Liver (tissue), 8 donors: ENCODE measurements at regions not wholly inside any gene's neighbourhood (a gene's known extent, or its start where the extent isn't known, plus 50 kb on each side); places are given as distances from the start of the nearest gene placed in this dataset.

Experiments
- DNase-seq: peaks from one replicate; pipeline ENCODE4 v3.0.0-alpha.2; 2017; ENCODE audit warnings: low spot score
- H3K27ac ChIP-seq, 2 donors: one replicate each; pipeline ENCODE4 v1.7.0; 2013; ENCODE audit warnings: inconsistent platforms in 2 of 2, low read length in 2 of 2, control low read depth in 1 of 2, low read depth in 1 of 2, mild to moderate bottlenecking in 1 of 2
- H3K27me3 ChIP-seq, 4 donors: one replicate each; pipeline versions ENCODE4 v1.6.1 to v1.7.0; 2013; ENCODE audit warnings: low read length in 3 of 4, inconsistent platforms in 1 of 4, mild to moderate bottlenecking in 1 of 4, moderate library complexity in 1 of 4; ENCODE audit not compliant: control insufficient read depth in 4 of 4, insufficient read depth in 4 of 4
- H3K36me3 ChIP-seq, 4 donors: one replicate each; pipeline versions ENCODE4 v1.6.1 to v1.7.0; 2013; ENCODE audit warnings: low read length in 3 of 4, mild to moderate bottlenecking in 3 of 4, low read depth in 1 of 4, moderate library complexity in 1 of 4; ENCODE audit not compliant: control insufficient read depth in 4 of 4, insufficient read depth in 3 of 4
- H3K4me1 ChIP-seq, 4 donors: one replicate each; pipeline versions ENCODE4 v1.6.1 to v1.7.0; 2013; ENCODE audit warnings: low read length in 3 of 4, mild to moderate bottlenecking in 3 of 4, moderate library complexity in 1 of 4; ENCODE audit not compliant: control insufficient read depth in 4 of 4, insufficient read depth in 4 of 4
- H3K4me3 ChIP-seq, 3 donors: one replicate each; pipeline versions ENCODE4 v1.6.1 to v1.7.0; 2013; ENCODE audit warnings: low read length in 3 of 3, control low read depth in 1 of 3, low read depth in 1 of 3, mild to moderate bottlenecking in 1 of 3
- H3K9ac ChIP-seq, 2 donors: one replicate each; pipeline ENCODE4 v1.7.0; 2013; ENCODE audit warnings: low read length in 2 of 2, mild to moderate bottlenecking in 2 of 2, moderate library complexity in 2 of 2, control low read depth in 1 of 2, low read depth in 1 of 2
- H3K9me3 ChIP-seq, 4 donors: one replicate each; pipeline versions ENCODE4 v1.6.1 to v1.7.0; 2013; ENCODE audit warnings: low read length in 3 of 4; ENCODE audit not compliant: control insufficient read depth in 4 of 4
- ATF3 ChIP-seq: IDR thresholded peaks from 2 replicates; pipeline ENCODE4 v1.6.1; 2016; ENCODE audit warnings: antibody characterized with exemption
- CTCF ChIP-seq: fragments of 150-350 bp; IDR thresholded peaks from 2 replicates; pipeline ENCODE4 v1.5.1; 2017; ENCODE audit warnings: improper control_type of control experiment, low read depth, low read length; ENCODE audit not compliant: missing input control
- EGR1 ChIP-seq, 2 donors: IDR thresholded peaks; 2 replicates each; pipeline ENCODE4 v1.6.1; 2016 to 2018; ENCODE audit warnings: antibody characterized with exemption in 2 of 2, low read depth in 2 of 2
- FOXA1 ChIP-seq: IDR thresholded peaks from 2 replicates; pipeline ENCODE4 v1.6.1; 2016; ENCODE audit warnings: antibody characterized with exemption
- FOXA2 ChIP-seq: IDR thresholded peaks from 2 replicates; pipeline ENCODE4 v1.6.1; 2016; ENCODE audit warnings: antibody characterized with exemption
- GABPA ChIP-seq, 2 donors: IDR thresholded peaks in 1 of 2; conservative IDR thresholded peaks in 1 of 2; 2 replicates each; pipeline ENCODE4 v1.6.1; 2016; ENCODE audit warnings: antibody characterized with exemption in 2 of 2, mild to moderate bottlenecking in 1 of 2, moderate library complexity in 1 of 2
- HNF4A ChIP-seq, 2 donors: conservative IDR thresholded peaks; 2 replicates each; pipeline ENCODE4 v1.6.1; 2016; ENCODE audit warnings: antibody characterized with exemption in 2 of 2, mild to moderate bottlenecking in 2 of 2
- HNF4G ChIP-seq: IDR thresholded peaks from 2 replicates; pipeline ENCODE4 v1.6.1; 2016; ENCODE audit warnings: antibody characterized with exemption
- JUND ChIP-seq, 2 donors: IDR thresholded peaks; 2 replicates each; pipeline ENCODE4 v1.6.1; 2016; ENCODE audit warnings: antibody characterized with exemption in 2 of 2
- MAX ChIP-seq: IDR thresholded peaks from 2 replicates; pipeline ENCODE4 v1.6.1; 2016; ENCODE audit warnings: antibody characterized with exemption
- NR2F2 ChIP-seq: IDR thresholded peaks from 2 replicates; pipeline ENCODE4 v1.6.1; 2016; ENCODE audit warnings: antibody characterized with exemption
- RAD21 ChIP-seq, 2 donors: IDR thresholded peaks; 2 replicates each; pipeline ENCODE4 v1.6.1; 2016; ENCODE audit warnings: antibody characterized with exemption in 2 of 2, mild to moderate bottlenecking in 2 of 2
- RXRA ChIP-seq, 2 donors: IDR thresholded peaks; 2 replicates each; pipeline ENCODE4 v1.6.1; 2017 to 2018; ENCODE audit warnings: antibody characterized with exemption in 2 of 2, mild to moderate bottlenecking in 1 of 2
- SP1 ChIP-seq: IDR thresholded peaks from 2 replicates; pipeline ENCODE4 v1.6.1; 2018; ENCODE audit warnings: antibody characterized with exemption, mild to moderate bottlenecking
- TAF1 ChIP-seq: conservative IDR thresholded peaks from 2 replicates; pipeline ENCODE4 v1.6.1; 2016; ENCODE audit warnings: antibody characterized with exemption, mild to moderate bottlenecking
- YY1 ChIP-seq: IDR thresholded peaks from 2 replicates; pipeline ENCODE4 v1.6.1; 2016; ENCODE audit warnings: antibody characterized with exemption, mild to moderate bottlenecking
- ZBTB33 ChIP-seq: IDR thresholded peaks from 2 replicates; pipeline ENCODE4 v1.6.1; 2016; ENCODE audit warnings: antibody characterized with exemption
- WGBS: extraction: QIAGEN DNeasy Blood & Tissue Kit; methylation state at CpG from one replicate; pipeline ENCODE4 v1.1.7; 2013; 5-methylcytosine and 5-hydroxymethylcytosine counted together
- donor health status: healthy.
- donor health status: healthy.
- donor health status: healthy.
- donor health status: healthy.
- donor health status: healthy.

- no peaks in the 10 kb centered on the region for H3K9me3 ChIP-seq
- no peaks in the 10 kb centered on the region for H3K36me3 ChIP-seq
- no peak for DNase-seq
- WGBS: 53% methylated on average over 1 of the region's 1 CpG
- H3K9ac ChIP-seq: no peak overlapping the region
- no peaks in the 10 kb centered on the region for H3K27me3 ChIP-seq
- H3K4me3 ChIP-seq: no peak overlapping the region
- peaks cover 0 to 2% (median 0%) of the 10 kb centered on the region in 4 donors for H3K4me1 ChIP-seq
- no peak overlapping the region for H3K27ac ChIP-seq
- no peak for TF ChIP-seq MAX
- no peak for TF ChIP-seq HNF4G
- no peak for TF ChIP-seq YY1
- TF ChIP-seq TAF1: no peak
- no peak for TF ChIP-seq JUND (IDR thresholded peaks at IDR 0.05)
- TF ChIP-seq FOXA1: no peak
- no peak for TF ChIP-seq SP1
These were observed 307.1 kb upstream of the E2F7 start for GRCh38 chr12:77372494-77372893.

- Histone ChIP-seq H3K9me3 (no peaks in the 10 kb centered on the region), H3K4me1 (peaks cover 0 to 2% (median 0%) of the 10 kb centered on the region in 4 donors), H3K27ac (no peak overlapping the region), H3K9ac (no peak overlapping the region), H3K36me3 (no peaks in the 10 kb centered on the region), H3K4me3 (no peak overlapping the region), H3K27me3 (no peaks in the 10 kb centered on the region)
- DNase-seq: no peak
- WGBS: 54% methylated on average over 2 of the region's 2 CpGs
- TF ChIP-seq MAX: no peak
- no peak for TF ChIP-seq RAD21 (IDR thresholded peaks at IDR 0.05)
- no peak for TF ChIP-seq FOXA2
- no peak for TF ChIP-seq JUND (IDR thresholded peaks at IDR 0.05)
- no peak for TF ChIP-seq TAF1
- no peak for TF ChIP-seq HNF4A (conservative IDR thresholded peaks at IDR 0.05)
- no peak for TF ChIP-seq NR2F2
These were observed 306.7 kb upstream of the E2F7 start for GRCh38 chr12:77372026-77372425.

GRCh38 chr12:77368379-77368778, 303.0 kb upstream of the E2F7 start:
- WGBS: 88% methylated on average over 2 of the region's 2 CpGs

More at GRCh38 chr12:77368379-77368778, 303.0 kb upstream of the E2F7 start:
- Histone ChIP-seq H3K27ac (no peak overlapping the region), H3K36me3 (no peaks in the 10 kb centered on the region), H3K9ac (no peak overlapping the region), H3K4me1 (peaks cover 0 to 2% (median 0%) of the 10 kb centered on the region in 4 donors), H3K9me3 (no peaks in the 10 kb centered on the region), H3K4me3 (no peak overlapping the region), H3K27me3 (no peaks in the 10 kb centered on the region)
- no peak for DNase-seq
- TF ChIP-seq HNF4G: no peak
- no peak for TF ChIP-seq HNF4A (conservative IDR thresholded peaks at IDR 0.05)
- TF ChIP-seq JUND (IDR thresholded peaks at IDR 0.05): no peak
- TF ChIP-seq MAX: no peak
- no peak for TF ChIP-seq TAF1
- no peak for TF ChIP-seq ATF3
- no peak for TF ChIP-seq FOXA1
- TF ChIP-seq ZBTB33: no peak
- TF ChIP-seq GABPA (IDR thresholded peaks at IDR 0.05 in 1 of 2, conservative IDR thresholded peaks at IDR 0.05 in 1 of 2): no peak
- no peak for TF ChIP-seq NR2F2
- TF ChIP-seq EGR1 (IDR thresholded peaks at IDR 0.05; ENCODE audit: low read depth in 2 of 2): no peak
- no peak for TF ChIP-seq CTCF
- TF ChIP-seq SP1: no peak
- TF ChIP-seq RAD21 (IDR thresholded peaks at IDR 0.05): no peak
- no peak for TF ChIP-seq RXRA (IDR thresholded peaks at IDR 0.05)
